Embryonic facial prominence (tissue), 1 donor: ENCODE measurements at regions not wholly inside any gene's neighbourhood (a gene's known extent, or its start where the extent isn't known, plus 50 kb on each side); places are given as distances from the start of the nearest gene placed in this dataset.

Experiments used
- DNase-seq: peaks from one replicate; pipeline ENCODE4 v3.0.0-alpha.2; 2016; ENCODE audit errors: extremely low spot score

GRCh38 chr7:113825832-113826231, 93.0 kb downstream of the PPP1R3A start:
- DNase-seq, result no peak

- no peak for DNase-seq
Observed at GRCh38 chr7:113824117-113824823, 94.5 kb downstream of the PPP1R3A start.

GRCh38 chr7:113819474-113819873, 99.3 kb downstream of the PPP1R3A start:
- DNase-seq, result no peak

GRCh38 chr7:113816639-113817038, 102.2 kb downstream of the PPP1R3A start:
- no peak for DNase-seq

GRCh38 chr7:113813471-113813870, 105.3 kb downstream of the PPP1R3A start:
- DNase-seq, result no peak

- DNase-seq, result no peak
Observed at GRCh38 chr7:113812591-113813255, 106.1 kb downstream of the PPP1R3A start.

GRCh38 chr7:113810080-113810744, 108.6 kb downstream of the PPP1R3A start:
- no peak for DNase-seq

- no peak for DNase-seq
Observed at GRCh38 chr7:113809581-113809980, 109.2 kb downstream of the PPP1R3A start.

GRCh38 chr7:113806633-113807327, 112.0 kb downstream of the PPP1R3A start:
- DNase-seq, result no peak

- DNase-seq, result no peak
Observed at GRCh38 chr7:113805976-113806375, 112.8 kb downstream of the PPP1R3A start.

GRCh38 chr7:113804475-113805095, 114.2 kb downstream of the PPP1R3A start:
- DNase-seq, result no peak

- no peak for DNase-seq
Observed at GRCh38 chr7:113801751-113802150, 117.1 kb downstream of the PPP1R3A start.

- no peak for DNase-seq
Observed at GRCh38 chr7:113800826-113801225, 118.0 kb downstream of the PPP1R3A start.

- no peak for DNase-seq
Observed at GRCh38 chr7:113799896-113800295, 118.9 kb downstream of the PPP1R3A start.

GRCh38 chr7:113797420-113798010, 121.3 kb downstream of the PPP1R3A start:
- no peak for DNase-seq

- no peak for DNase-seq
Observed at GRCh38 chr7:113796557-113796956, 122.3 kb downstream of the PPP1R3A start.

GRCh38 chr7:113794573-113794972, 124.2 kb downstream of the PPP1R3A start:
- no peak for DNase-seq

GRCh38 chr7:113793171-113793570, 125.6 kb downstream of the PPP1R3A start:
- no peak for DNase-seq

GRCh38 chr7:113790025-113790424, 128.8 kb downstream of the PPP1R3A start:
- no peak for DNase-seq

- DNase-seq, result no peak
Observed at GRCh38 chr7:113787106-113787505, 131.7 kb downstream of the PPP1R3A start.

- no peak for DNase-seq
Observed at GRCh38 chr7:113784956-113785355, 133.9 kb downstream of the PPP1R3A start.
